Right ventricle myocardium superior (tissue), 1 donor: ENCODE measurements at regions not wholly inside any gene's neighbourhood (a gene's known extent, or its start where the extent isn't known, plus 50 kb on each side); places are given as distances from the start of the nearest gene placed in this dataset.

Experiments
- ATAC-seq: fragments of 200-7000 bp; cut with Tn5 transposase; one replicate; pipeline ENCODE4 v1.9.1; 2020; ENCODE audit warnings: mild to moderate bottlenecking; ENCODE audit not compliant: poor library complexity
- DNase-seq: peaks from one replicate; pipeline ENCODE4 v3.0.0-alpha.2; 2020
- intact Hi-C: fragments of 100-400 bp; cut with DNase I; formaldehyde crosslinking; loops from one replicate; pipeline ENCODE4 v1.11.2; 2022
- donor health status: DM: no; HTN: yes; CAD: no; lungs with severe emphysema.

GRCh38 chr2:236866542-236867340, 218.9 kb upstream of the COPS8 start:
- no peak for ATAC-seq
- no peak for DNase-seq
- intact Hi-C loops: no loop called here

GRCh38 chr2:236867441-236868260, 218.0 kb upstream of the COPS8 start:
- ATAC-seq (no peak), DNase-seq (no peak)
- intact Hi-C loops: no loop called here

- no peak for ATAC-seq
- intact Hi-C loops: no loop called here
- DNase-seq: no peak
Measured at GRCh38 chr2:236870370-236870769, 215.3 kb upstream of the COPS8 start.

- intact Hi-C loops: no loop called here
- ATAC-seq (peak; percentile 79), DNase-seq (peak; percentile 57)
Measured at GRCh38 chr2:236871500-236872001, 214.1 kb upstream of the COPS8 start.

- no peak for ATAC-seq
- intact Hi-C loops: no loop called here
- no peak for DNase-seq
Measured at GRCh38 chr2:236872015-236872414, 213.7 kb upstream of the COPS8 start.

- ATAC-seq: no peak
Measured at GRCh38 chr2:236872981-236873380, 212.7 kb upstream of the COPS8 start.

GRCh38 chr2:236873636-236874035, 212.1 kb upstream of the COPS8 start:
- DNase-seq (no peak), ATAC-seq (no peak)
- intact Hi-C loops: no loop called here

More at GRCh38 chr2:236872981-236873380, 212.7 kb upstream of the COPS8 start:
- intact Hi-C loops: no loop called here
- no peak for DNase-seq

GRCh38 chr2:236874866-236875481, 210.7 kb upstream of the COPS8 start:
- DNase-seq: no peak
- no peak for ATAC-seq
- intact Hi-C loops: no loop called here

GRCh38 chr2:236875906-236876505, 209.7 kb upstream of the COPS8 start:
- intact Hi-C loops: no loop called here
- peak; percentile 46 for DNase-seq
- ATAC-seq: peak; percentile 52

- no peak for DNase-seq
- intact Hi-C loops: no loop called here
- no peak for ATAC-seq
Measured at GRCh38 chr2:236876642-236877041, 209.0 kb upstream of the COPS8 start.

GRCh38 chr2:236877972-236878371, 207.7 kb upstream of the COPS8 start:
- intact Hi-C loops: no loop called here
- DNase-seq: no peak
- ATAC-seq: no peak

- DNase-seq (no peak), ATAC-seq (no peak)
- intact Hi-C loops: no loop called here
Measured at GRCh38 chr2:236879416-236879963, 206.2 kb upstream of the COPS8 start.

GRCh38 chr2:236882074-236882473, 203.6 kb upstream of the COPS8 start:
- intact Hi-C loops: no loop called here
- ATAC-seq (no peak), DNase-seq (no peak)

- no peak for DNase-seq
- intact Hi-C loops: no loop called here
- ATAC-seq: no peak
Measured at GRCh38 chr2:236882930-236883329, 202.8 kb upstream of the COPS8 start.

GRCh38 chr2:236883819-236884218, 201.9 kb upstream of the COPS8 start:
- DNase-seq (no peak), ATAC-seq (no peak)
- intact Hi-C loops: no loop called here

- DNase-seq (no peak), ATAC-seq (no peak)
- intact Hi-C loops: no loop called here
Measured at GRCh38 chr2:236884569-236885175, 201.0 kb upstream of the COPS8 start.

GRCh38 chr2:236886456-236886855, 199.2 kb upstream of the COPS8 start:
- ATAC-seq (no peak), DNase-seq (no peak)
- intact Hi-C loops: no loop called here

- intact Hi-C loops: no loop called here
- no peak for DNase-seq
- ATAC-seq: peak; percentile 27
Measured at GRCh38 chr2:236887531-236887930, 198.2 kb upstream of the COPS8 start.
